ENCODE measurements at regions not wholly inside any gene's neighbourhood (a gene's known extent, or its start where the extent isn't known, plus 50 kb on each side); places are given as distances from the start of the nearest gene placed in this dataset.

DNA sequence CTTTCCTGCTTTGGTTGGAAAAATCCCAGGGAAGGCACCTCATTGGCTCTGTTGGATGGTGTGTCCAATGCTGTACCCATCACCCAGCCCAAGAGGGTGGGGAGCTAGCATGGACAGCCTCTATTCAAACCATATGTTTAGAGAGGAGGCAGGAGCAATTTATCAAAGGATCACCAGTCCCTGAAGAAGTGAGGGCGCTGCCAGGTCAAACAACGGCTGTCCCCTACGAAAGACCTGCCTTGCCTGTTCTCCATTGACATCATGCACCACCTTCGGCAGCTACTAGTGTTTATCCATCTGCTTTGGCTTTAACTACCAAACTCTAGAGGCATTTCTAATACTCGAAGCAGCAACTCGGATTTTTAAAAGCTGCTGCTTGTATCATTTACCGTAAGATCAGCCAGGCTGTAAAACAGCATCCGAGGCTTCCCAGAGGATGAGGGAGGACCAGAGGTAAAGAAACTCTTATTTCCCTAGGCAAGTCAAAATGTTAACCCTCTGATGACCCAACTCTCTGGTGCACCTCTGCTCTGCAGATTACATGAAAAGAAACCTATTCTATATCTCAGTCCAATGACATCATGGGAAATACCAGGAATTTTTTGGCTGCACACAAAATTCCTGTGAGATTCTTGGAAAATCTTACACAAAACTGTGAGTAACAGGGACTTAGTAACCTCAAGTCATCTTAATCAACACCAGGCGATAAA is 720.9 kb upstream of the TBX3 start (continued):
- TF ChIP-seq BACH2 (CRISPR knock-in tag; IDR thresholded peaks at IDR 0.05; ENCODE audit: borderline replicate concordance) (no peak), TCF4 (CRISPR knock-in tag; IDR thresholded peaks at IDR 0.05; ENCODE audit: borderline replicate concordance) (no peak)

DNA sequence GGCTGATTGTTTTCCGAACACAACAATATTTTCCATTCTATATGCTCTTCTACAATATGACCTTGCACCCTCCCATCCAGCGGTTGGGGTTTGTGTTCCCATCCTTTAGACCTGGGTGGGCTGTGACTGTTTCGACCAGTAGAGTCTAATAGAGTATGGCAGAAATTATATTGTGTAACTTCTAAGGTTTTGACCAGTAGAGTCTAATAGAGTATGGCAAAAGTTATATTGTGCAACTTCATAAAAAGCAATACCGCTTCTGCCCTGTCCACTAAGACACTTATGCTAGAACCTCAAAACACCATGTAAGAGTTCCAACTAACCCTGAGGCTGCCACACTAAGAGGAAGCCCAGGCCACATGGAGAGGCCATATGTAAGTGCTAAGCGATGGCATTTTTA is 719.7 kb upstream of the TBX3 start:
- TF ChIP-seq ZFP3 (CRISPR knock-in tag; IDR thresholded peaks at IDR 0.05), result no peak
- TF ChIP-seq ESRRG (CRISPR knock-in tag; IDR thresholded peaks at IDR 0.05), result no peak
- no peak for TF ChIP-seq ARNTL (CRISPR knock-in tag; IDR thresholded peaks at IDR 0.05; ENCODE audit: borderline replicate concordance, low read depth)
- no peak for TF ChIP-seq ISL1 (CRISPR knock-in tag; IDR thresholded peaks at IDR 0.05)
- no peak for TF ChIP-seq TOX (CRISPR knock-in tag; IDR thresholded peaks at IDR 0.05; ENCODE audit: borderline replicate concordance)
- no peak for TF ChIP-seq RARB (CRISPR knock-in tag; IDR thresholded peaks at IDR 0.05)
- no peak for TF ChIP-seq ZFP30 (CRISPR knock-in tag; IDR thresholded peaks at IDR 0.05)
- no peak for TF ChIP-seq CSRNP3 (CRISPR knock-in tag; IDR thresholded peaks at IDR 0.05)
- no peak for TF ChIP-seq SNAI2 (CRISPR knock-in tag; IDR thresholded peaks at IDR 0.05)
- no peak for TF ChIP-seq PPARA (CRISPR knock-in tag; IDR thresholded peaks at IDR 0.05; ENCODE audit: borderline replicate concordance)
- TF ChIP-seq ZNF8 (CRISPR knock-in tag; IDR thresholded peaks at IDR 0.05), result no peak
- ATAC-seq, result no peak

- TF ChIP-seq, protein P1, sequence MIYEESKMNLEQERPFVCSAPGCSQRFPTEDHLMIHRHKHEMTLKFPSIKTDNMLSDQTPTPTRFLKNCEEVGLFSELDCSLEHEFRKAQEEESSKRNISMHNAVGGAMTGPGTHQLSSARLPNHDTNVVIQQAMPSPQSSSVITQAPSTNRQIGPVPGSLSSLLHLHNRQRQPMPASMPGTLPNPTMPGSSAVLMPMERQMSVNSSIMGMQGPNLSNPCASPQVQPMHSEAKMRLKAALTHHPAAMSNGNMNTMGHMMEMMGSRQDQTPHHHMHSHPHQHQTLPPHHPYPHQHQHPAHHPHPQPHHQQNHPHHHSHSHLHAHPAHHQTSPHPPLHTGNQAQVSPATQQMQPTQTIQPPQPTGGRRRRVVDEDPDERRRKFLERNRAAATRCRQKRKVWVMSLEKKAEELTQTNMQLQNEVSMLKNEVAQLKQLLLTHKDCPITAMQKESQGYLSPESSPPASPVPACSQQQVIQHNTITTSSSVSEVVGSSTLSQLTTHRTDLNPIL (CRISPR knock-in tag; IDR thresholded peaks at IDR 0.05; ENCODE audit: low read depth), result no peak
- TF ChIP-seq RARB (CRISPR knock-in tag; IDR thresholded peaks at IDR 0.05) (no peak), GLIS3 (CRISPR knock-in tag; IDR thresholded peaks at IDR 0.05) (no peak), POU6F1 (CRISPR knock-in tag; IDR thresholded peaks at IDR 0.05; ENCODE audit: borderline replicate concordance, low read depth) (no peak), TOX (CRISPR knock-in tag; IDR thresholded peaks at IDR 0.05; ENCODE audit: borderline replicate concordance) (no peak), TCF4 (CRISPR knock-in tag; IDR thresholded peaks at IDR 0.05; ENCODE audit: borderline replicate concordance) (no peak), ZNF70 (CRISPR knock-in tag; IDR thresholded peaks at IDR 0.05) (no peak), SNAI2 (CRISPR knock-in tag; IDR thresholded peaks at IDR 0.05) (no peak), ZFP30 (CRISPR knock-in tag; IDR thresholded peaks at IDR 0.05) (no peak), ISL1 (CRISPR knock-in tag; IDR thresholded peaks at IDR 0.05) (no peak), ESRRG (CRISPR knock-in tag; IDR thresholded peaks at IDR 0.05) (no peak), OSR1 (CRISPR knock-in tag; IDR thresholded peaks at IDR 0.05) (no peak), CSDC2 (CRISPR knock-in tag; IDR thresholded peaks at IDR 0.05) (no peak)
- no peak for ATAC-seq
Observed at GRCh38 chr12:115403253-115403652, 719.3 kb upstream of the TBX3 start.

- ATAC-seq, result no peak
- TF ChIP-seq RARB (CRISPR knock-in tag; IDR thresholded peaks at IDR 0.05) (no peak), PPARA (CRISPR knock-in tag; IDR thresholded peaks at IDR 0.05; ENCODE audit: borderline replicate concordance) (no peak), POU6F1 (CRISPR knock-in tag; IDR thresholded peaks at IDR 0.05; ENCODE audit: borderline replicate concordance, low read depth) (no peak), ZNF70 (CRISPR knock-in tag; IDR thresholded peaks at IDR 0.05) (no peak), BACH2 (CRISPR knock-in tag; IDR thresholded peaks at IDR 0.05; ENCODE audit: borderline replicate concordance) (no peak), TOX (CRISPR knock-in tag; IDR thresholded peaks at IDR 0.05; ENCODE audit: borderline replicate concordance) (no peak), ZNF565 (CRISPR knock-in tag; conservative IDR thresholded peaks at IDR 0.05; ENCODE audit: low read depth) (no peak), ZFP30 (CRISPR knock-in tag; IDR thresholded peaks at IDR 0.05) (no peak), ZC3H10 (CRISPR knock-in tag; IDR thresholded peaks at IDR 0.05) (no peak), OSR1 (CRISPR knock-in tag; IDR thresholded peaks at IDR 0.05) (no peak), ESRRG (CRISPR knock-in tag; IDR thresholded peaks at IDR 0.05) (no peak), CSDC2 (CRISPR knock-in tag; IDR thresholded peaks at IDR 0.05) (no peak), PATZ1 (CRISPR knock-in tag; IDR thresholded peaks at IDR 0.05; ENCODE audit: borderline replicate concordance) (no peak), SNAI2 (CRISPR knock-in tag; IDR thresholded peaks at IDR 0.05) (no peak), ISL1 (CRISPR knock-in tag; IDR thresholded peaks at IDR 0.05) (no peak), ZFP3 (CRISPR knock-in tag; IDR thresholded peaks at IDR 0.05) (no peak), ZNF8 (CRISPR knock-in tag; IDR thresholded peaks at IDR 0.05) (no peak)
- TF ChIP-seq, protein P2, sequence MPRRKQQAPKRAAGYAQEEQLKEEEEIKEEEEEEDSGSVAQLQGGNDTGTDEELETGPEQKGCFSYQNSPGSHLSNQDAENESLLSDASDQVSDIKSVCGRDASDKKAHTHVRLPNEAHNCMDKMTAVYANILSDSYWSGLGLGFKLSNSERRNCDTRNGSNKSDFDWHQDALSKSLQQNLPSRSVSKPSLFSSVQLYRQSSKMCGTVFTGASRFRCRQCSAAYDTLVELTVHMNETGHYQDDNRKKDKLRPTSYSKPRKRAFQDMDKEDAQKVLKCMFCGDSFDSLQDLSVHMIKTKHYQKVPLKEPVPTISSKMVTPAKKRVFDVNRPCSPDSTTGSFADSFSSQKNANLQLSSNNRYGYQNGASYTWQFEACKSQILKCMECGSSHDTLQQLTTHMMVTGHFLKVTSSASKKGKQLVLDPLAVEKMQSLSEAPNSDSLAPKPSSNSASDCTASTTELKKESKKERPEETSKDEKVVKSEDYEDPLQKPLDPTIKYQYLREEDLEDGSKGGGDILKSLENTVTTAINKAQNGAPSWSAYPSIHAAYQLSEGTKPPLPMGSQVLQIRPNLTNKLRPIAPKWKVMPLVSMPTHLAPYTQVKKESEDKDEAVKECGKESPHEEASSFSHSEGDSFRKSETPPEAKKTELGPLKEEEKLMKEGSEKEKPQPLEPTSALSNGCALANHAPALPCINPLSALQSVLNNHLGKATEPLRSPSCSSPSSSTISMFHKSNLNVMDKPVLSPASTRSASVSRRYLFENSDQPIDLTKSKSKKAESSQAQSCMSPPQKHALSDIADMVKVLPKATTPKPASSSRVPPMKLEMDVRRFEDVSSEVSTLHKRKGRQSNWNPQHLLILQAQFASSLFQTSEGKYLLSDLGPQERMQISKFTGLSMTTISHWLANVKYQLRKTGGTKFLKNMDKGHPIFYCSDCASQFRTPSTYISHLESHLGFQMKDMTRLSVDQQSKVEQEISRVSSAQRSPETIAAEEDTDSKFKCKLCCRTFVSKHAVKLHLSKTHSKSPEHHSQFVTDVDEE (CRISPR knock-in tag; IDR thresholded peaks at IDR 0.05), result no peak
Observed at GRCh38 chr12:115402443-115403180, 718.6 kb upstream of the TBX3 start.
